HG03025 (cell line): ENCODE measurements at regions not wholly inside any gene's neighbourhood (a gene's known extent, or its start where the extent isn't known, plus 50 kb on each side); places are given as distances from the start of the nearest gene placed in this dataset.
"Not testable (repeated sequence)": the region's sequence is repeated elsewhere in the genome, so short reads cannot be mapped to it uniquely, and the experiment has no call there.

ENCODE experiments used
- ATAC-seq: cut with Tn5 transposase; IDR thresholded peaks from one replicate; pipeline ENCODE4 v1.9.1; 2021; ENCODE audit warnings: mild to moderate bottlenecking, moderate library complexity; ENCODE audit not compliant: unreplicated experiment, low FRiP score

- no peak for ATAC-seq
Observed at GRCh38 chr5:126253406-126253805, 169.8 kb upstream of the GRAMD2B start.

GRCh38 chr5:126263591-126264184 lies 159.5 kb upstream of the GRAMD2B start:
- ATAC-seq = no peak

GRCh38 chr5:126265917-126266316 lies 157.3 kb upstream of the GRAMD2B start:
- ATAC-seq = no peak

GRCh38 chr5:126267438-126267837 lies 155.8 kb upstream of the GRAMD2B start:
- no peak for ATAC-seq

- no peak for ATAC-seq
Observed at GRCh38 chr5:126268697-126269315, 154.4 kb upstream of the GRAMD2B start.

GRCh38 chr5:126269511-126269910 lies 153.7 kb upstream of the GRAMD2B start:
- ATAC-seq = no peak

- no peak for ATAC-seq
Observed at GRCh38 chr5:126271141-126271540, 152.1 kb upstream of the GRAMD2B start.

GRCh38 chr5:126274076-126274762 lies 149.0 kb upstream of the GRAMD2B start:
- ATAC-seq = no peak

GRCh38 chr5:126274763-126275125 lies 148.5 kb upstream of the GRAMD2B start:
- no peak for ATAC-seq

GRCh38 chr5:126277762-126278161 lies 145.4 kb upstream of the GRAMD2B start:
- no peak for ATAC-seq

GRCh38 chr5:126280343-126280742 lies 142.9 kb upstream of the GRAMD2B start:
- ATAC-seq = no peak

GRCh38 chr5:126280846-126281245 lies 142.4 kb upstream of the GRAMD2B start:
- ATAC-seq = no peak

- ATAC-seq = no peak
Observed at GRCh38 chr5:126284977-126285696, 138.1 kb upstream of the GRAMD2B start.

- ATAC-seq = not testable (repeated sequence)
Observed at GRCh38 chr5:126296121-126296520, 127.1 kb upstream of the GRAMD2B start.

GRCh38 chr5:126300293-126300692 lies 122.9 kb upstream of the GRAMD2B start:
- no peak for ATAC-seq

- ATAC-seq = no peak
Observed at GRCh38 chr5:126301056-126301455, 122.2 kb upstream of the GRAMD2B start.

- no peak for ATAC-seq
Observed at GRCh38 chr5:126309860-126310259, 113.3 kb upstream of the GRAMD2B start.

GRCh38 chr5:126311766-126312165 lies 111.4 kb upstream of the GRAMD2B start:
- no peak for ATAC-seq

- no peak for ATAC-seq
Observed at GRCh38 chr5:126315341-126315740, 107.9 kb upstream of the GRAMD2B start.

GRCh38 chr5:126332326-126332725 lies 90.9 kb upstream of the GRAMD2B start:
- ATAC-seq = no peak

- no peak for ATAC-seq
Observed at GRCh38 chr5:126334760-126335159, 88.4 kb upstream of the GRAMD2B start.
